Left ventricle myocardium inferior (tissue), 1 donor: ENCODE measurements at regions not wholly inside any gene's neighbourhood (a gene's known extent, or its start where the extent isn't known, plus 50 kb on each side); places are given as distances from the start of the nearest gene placed in this dataset.
"Not testable (repeated sequence)": the region's sequence is repeated elsewhere in the genome, so short reads cannot be mapped to it uniquely, and the experiment has no call there.

Experiments used
- DNase-seq: peaks from one replicate; pipeline ENCODE4 v3.0.0-alpha.2; 2020
- H3K27ac ChIP-seq: fragments of 200-600 bp; replicated peaks from 2 replicates; pipeline ENCODE4 v1.8.0; 2021
- H3K27me3 ChIP-seq: fragments of 200-600 bp; 2 replicates; pipeline ENCODE4 v1.8.0; 2021; ENCODE audit warnings: low read depth
- H3K36me3 ChIP-seq: fragments of 200-600 bp; 2 replicates; pipeline ENCODE4 v1.8.0; 2021
- H3K4me1 ChIP-seq: fragments of 200-600 bp; 2 replicates; pipeline ENCODE4 v1.8.0; 2021
- H3K4me3 ChIP-seq: fragments of 200-600 bp; 2 replicates; pipeline ENCODE4 v1.8.0; 2021; ENCODE audit warnings: mild to moderate bottlenecking, moderate library complexity
- H3K9me3 ChIP-seq: fragments of 200-600 bp; replicated peaks from 2 replicates; pipeline ENCODE4 v1.8.0; 2021
- intact Hi-C: fragments of 100-400 bp; cut with micrococcal nuclease; formaldehyde crosslinking; loops from one replicate; pipeline ENCODE4 v1.11.0; 2022
- TF ChIP-seq, protein P1 (sequence below): fragments of 200-600 bp; IDR thresholded peaks from 2 replicates; pipeline ENCODE4 v1.8.0; 2021; ENCODE audit warnings: antibody characterized with exemption, mild to moderate bottlenecking, borderline replicate concordance
- donor health status: DM: no; HTN: yes; CAD: no; lungs with severe emphysema.

GRCh38 chr9:12318732-12319685 is 374.2 kb upstream of the TYRP1 start:
- intact Hi-C loops, result loop anchor here (10.0 kb wide), 1 partner anchor 56 kb away; no protein-coding TSS in a partner anchor
- no peak overlapping the region for H3K4me3 ChIP-seq
- no peaks in the 10 kb centered on the region for H3K27me3 ChIP-seq
- H3K36me3 ChIP-seq, result no peaks in the 10 kb centered on the region
- H3K27ac ChIP-seq, result no peak overlapping the region
- no peak for DNase-seq
- H3K4me1 ChIP-seq, result no peaks in the 10 kb centered on the region
- TF ChIP-seq, protein P1, sequence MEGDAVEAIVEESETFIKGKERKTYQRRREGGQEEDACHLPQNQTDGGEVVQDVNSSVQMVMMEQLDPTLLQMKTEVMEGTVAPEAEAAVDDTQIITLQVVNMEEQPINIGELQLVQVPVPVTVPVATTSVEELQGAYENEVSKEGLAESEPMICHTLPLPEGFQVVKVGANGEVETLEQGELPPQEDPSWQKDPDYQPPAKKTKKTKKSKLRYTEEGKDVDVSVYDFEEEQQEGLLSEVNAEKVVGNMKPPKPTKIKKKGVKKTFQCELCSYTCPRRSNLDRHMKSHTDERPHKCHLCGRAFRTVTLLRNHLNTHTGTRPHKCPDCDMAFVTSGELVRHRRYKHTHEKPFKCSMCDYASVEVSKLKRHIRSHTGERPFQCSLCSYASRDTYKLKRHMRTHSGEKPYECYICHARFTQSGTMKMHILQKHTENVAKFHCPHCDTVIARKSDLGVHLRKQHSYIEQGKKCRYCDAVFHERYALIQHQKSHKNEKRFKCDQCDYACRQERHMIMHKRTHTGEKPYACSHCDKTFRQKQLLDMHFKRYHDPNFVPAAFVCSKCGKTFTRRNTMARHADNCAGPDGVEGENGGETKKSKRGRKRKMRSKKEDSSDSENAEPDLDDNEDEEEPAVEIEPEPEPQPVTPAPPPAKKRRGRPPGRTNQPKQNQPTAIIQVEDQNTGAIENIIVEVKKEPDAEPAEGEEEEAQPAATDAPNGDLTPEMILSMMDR, result no peak
- H3K9me3 ChIP-seq, result no peaks in the 10 kb centered on the region

GRCh38 chr9:12329623-12329985 is 363.6 kb upstream of the TYRP1 start:
- H3K4me1 ChIP-seq, result no peaks in the 10 kb centered on the region
- no peaks in the 10 kb centered on the region for H3K27me3 ChIP-seq
- no peaks in the 10 kb centered on the region for H3K36me3 ChIP-seq
- no peak overlapping the region for H3K27ac ChIP-seq
- TF ChIP-seq, protein P1, result no peak
- intact Hi-C loops, result no loop called here
- H3K4me3 ChIP-seq, result no peak overlapping the region
- H3K9me3 ChIP-seq, result no peaks in the 10 kb centered on the region
- DNase-seq, result no peak

- H3K27ac ChIP-seq, H3K4me1 ChIP-seq, intact Hi-C loops, H3K27me3 ChIP-seq, H3K9me3 ChIP-seq, H3K4me3 ChIP-seq, DNase-seq, H3K36me3 ChIP-seq: not testable (repeated sequence)
Measured at GRCh38 chr9:12333966-12334365, 359.2 kb upstream of the TYRP1 start.

- TF ChIP-seq, protein P1, result no peak
- no peaks in the 10 kb centered on the region for H3K36me3 ChIP-seq
- no peak overlapping the region for H3K4me3 ChIP-seq
- H3K4me1 ChIP-seq, result no peaks in the 10 kb centered on the region
- no peak overlapping the region for H3K27ac ChIP-seq
- DNase-seq, result no peak
- intact Hi-C loops, result no loop called here
- H3K9me3 ChIP-seq, result no peaks in the 10 kb centered on the region
- H3K27me3 ChIP-seq, result no peaks in the 10 kb centered on the region
Measured at GRCh38 chr9:12350775-12351174, 342.4 kb upstream of the TYRP1 start.

DNA sequence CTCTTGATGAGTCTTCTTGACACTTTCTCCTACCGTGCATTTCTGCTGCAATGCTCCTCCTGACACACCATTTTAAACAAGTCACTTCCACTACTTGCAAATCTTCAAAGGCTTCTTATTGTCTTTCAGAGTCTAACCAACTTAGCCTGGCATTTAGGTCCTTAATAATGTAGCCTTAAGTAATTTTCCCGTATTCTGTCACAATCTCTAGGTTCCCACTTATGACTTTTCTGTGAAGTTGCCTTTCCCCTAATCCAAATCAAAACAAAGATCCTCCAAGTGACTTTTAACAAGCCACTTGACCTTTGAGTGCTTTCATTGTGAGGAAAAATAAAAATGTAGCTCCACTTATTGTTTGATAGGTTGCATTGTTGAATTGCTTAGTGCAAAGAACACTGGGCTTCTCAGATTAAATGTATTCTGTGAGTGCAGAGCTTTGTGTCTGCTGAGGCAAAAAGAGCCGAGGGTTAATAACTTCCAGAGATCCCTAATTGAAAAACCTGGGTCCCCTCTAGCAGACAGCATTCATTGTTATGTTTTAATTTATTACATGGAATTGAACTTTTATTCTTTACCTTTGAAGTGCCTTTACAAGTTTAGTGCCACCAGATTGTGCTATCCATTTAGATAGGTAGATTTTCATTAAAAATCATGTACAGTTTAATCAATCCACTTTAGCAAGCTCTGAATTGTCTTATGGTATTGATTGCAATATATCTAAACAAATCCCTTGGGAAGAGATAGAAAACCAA is 341.7 kb upstream of the TYRP1 start:
- TF ChIP-seq, protein P1, result no peak
- no peaks in the 10 kb centered on the region for H3K36me3 ChIP-seq
- H3K4me3 ChIP-seq, result no peak overlapping the region

DNA sequence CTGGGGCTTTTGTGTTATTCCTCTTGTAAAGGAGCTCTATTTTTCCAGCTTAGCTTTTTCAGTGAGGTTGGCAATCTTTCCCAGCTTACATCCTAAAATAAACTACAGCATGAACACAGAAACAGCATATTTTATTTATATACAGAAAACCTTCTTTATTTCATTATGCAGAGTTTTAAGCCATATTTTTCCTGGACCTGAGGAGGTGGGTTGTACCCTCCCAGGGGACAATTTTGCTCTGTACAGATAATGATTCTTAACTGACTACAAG is 341.2 kb upstream of the TYRP1 start:
- Histone ChIP-seq H3K9me3 (no peaks in the 10 kb centered on the region), H3K27me3 (no peaks in the 10 kb centered on the region), H3K4me3 (no peak overlapping the region), H3K4me1 (no peaks in the 10 kb centered on the region), H3K36me3 (no peaks in the 10 kb centered on the region), H3K27ac (no peak overlapping the region)
- DNase-seq, result no peak
- intact Hi-C loops, result no loop called here
- TF ChIP-seq, protein P1, result no peak

More for the DNA sequence above, 341.7 kb upstream of the TYRP1 start:
- H3K4me1 ChIP-seq, result no peaks in the 10 kb centered on the region
- no peak for DNase-seq
- intact Hi-C loops, result no loop called here
- no peaks in the 10 kb centered on the region for H3K9me3 ChIP-seq
- no peak overlapping the region for H3K27ac ChIP-seq
- no peaks in the 10 kb centered on the region for H3K27me3 ChIP-seq
